ENCODE measurements at regions not wholly inside any gene's neighbourhood (a gene's known extent, or its start where the extent isn't known, plus 50 kb on each side); places are given as distances from the start of the nearest gene placed in this dataset.

GRCh38 chr2:21301871-21302455 lies 178.2 kb downstream of the TDRD15 start:
- 81% methylated on average over 1 of the region's 1 CpG for WGBS
- TF ChIP-seq POLR2AphosphoS5 (IDR thresholded peaks at IDR 0.05) (no peak), POLR2A (IDR thresholded peaks at IDR 0.05) (no peak), CTCF (IDR thresholded peaks at IDR 0.05) (no peak)

GRCh38 chr2:21303876-21304275 lies 180.1 kb downstream of the TDRD15 start:
- WGBS: 93% methylated on average over 1 of the region's 1 CpG
- Histone ChIP-seq H3K4me3 (no peak overlapping the region), H3K27ac (no peak overlapping the region), H3K4me1 (replicated peaks) (no peaks in the 10 kb centered on the region), H3K36me3 (no peaks in the 10 kb centered on the region), H3K9me3 (no peaks in the 10 kb centered on the region), H3K27me3 (replicated peaks; ENCODE audit: insufficient read depth) (no peaks in the 10 kb centered on the region)
- no peak for TF ChIP-seq CTCF (IDR thresholded peaks at IDR 0.05)
- no peak for TF ChIP-seq POLR2AphosphoS5 (IDR thresholded peaks at IDR 0.05)
- no peak for TF ChIP-seq POLR2A (IDR thresholded peaks at IDR 0.05)
- DNase-seq (ENCODE audit: low spot score): no peak
- intact Hi-C loops (cut with DNase I): no loop called here

More at GRCh38 chr2:21301871-21302455, 178.2 kb downstream of the TDRD15 start:
- Histone ChIP-seq H3K36me3 (no peaks in the 10 kb centered on the region), H3K27ac (no peak overlapping the region), H3K4me1 (replicated peaks) (no peaks in the 10 kb centered on the region), H3K4me3 (no peak overlapping the region), H3K9me3 (no peaks in the 10 kb centered on the region), H3K27me3 (replicated peaks; ENCODE audit: insufficient read depth) (no peaks in the 10 kb centered on the region)
- intact Hi-C loops (cut with DNase I): no loop called here
- DNase-seq (ENCODE audit: low spot score): no peak

- Histone ChIP-seq H3K9me3 (no peaks in the 10 kb centered on the region), H3K4me3 (no peak overlapping the region), H3K27me3 (replicated peaks; ENCODE audit: insufficient read depth) (no peaks in the 10 kb centered on the region), H3K27ac (no peak overlapping the region), H3K4me1 (replicated peaks) (no peaks in the 10 kb centered on the region), H3K36me3 (no peaks in the 10 kb centered on the region)
- intact Hi-C loops (cut with DNase I): no loop called here
- 99% methylated on average over 3 of the region's 3 CpGs for WGBS
- no peak for DNase-seq (ENCODE audit: low spot score)
- TF ChIP-seq CTCF (IDR thresholded peaks at IDR 0.05): no peak
- TF ChIP-seq POLR2A (IDR thresholded peaks at IDR 0.05): no peak
- TF ChIP-seq POLR2AphosphoS5 (IDR thresholded peaks at IDR 0.05): no peak
Observed at GRCh38 chr2:21305581-21305980, 181.8 kb downstream of the TDRD15 start.

GRCh38 chr2:21306235-21306634 lies 182.5 kb downstream of the TDRD15 start:
- Histone ChIP-seq H3K27ac (no peak overlapping the region), H3K9me3 (no peaks in the 10 kb centered on the region), H3K4me1 (replicated peaks) (no peaks in the 10 kb centered on the region), H3K4me3 (no peak overlapping the region), H3K36me3 (no peaks in the 10 kb centered on the region), H3K27me3 (replicated peaks; ENCODE audit: insufficient read depth) (no peaks in the 10 kb centered on the region)
- DNase-seq (ENCODE audit: low spot score): no peak
- WGBS: 45% methylated on average over 2 of the region's 2 CpGs
- intact Hi-C loops (cut with DNase I): no loop called here
- TF ChIP-seq CTCF (IDR thresholded peaks at IDR 0.05): no peak
- TF ChIP-seq POLR2A (IDR thresholded peaks at IDR 0.05): no peak
- no peak for TF ChIP-seq POLR2AphosphoS5 (IDR thresholded peaks at IDR 0.05)

GRCh38 chr2:21307037-21307436 lies 183.3 kb downstream of the TDRD15 start:
- Histone ChIP-seq H3K4me1 (replicated peaks) (no peaks in the 10 kb centered on the region), H3K27ac (no peak overlapping the region), H3K27me3 (replicated peaks; ENCODE audit: insufficient read depth) (no peaks in the 10 kb centered on the region), H3K36me3 (no peaks in the 10 kb centered on the region), H3K4me3 (no peak overlapping the region), H3K9me3 (no peaks in the 10 kb centered on the region)
- WGBS: 100% methylated on average over 1 of the region's 1 CpG
- TF ChIP-seq POLR2A (IDR thresholded peaks at IDR 0.05): no peak
- TF ChIP-seq CTCF (IDR thresholded peaks at IDR 0.05): no peak
- no peak for TF ChIP-seq POLR2AphosphoS5 (IDR thresholded peaks at IDR 0.05)
- intact Hi-C loops (cut with DNase I): no loop called here
- no peak for DNase-seq (ENCODE audit: low spot score)
